GM12878 (cell line): ENCODE measurements at regions not wholly inside any gene's neighbourhood (a gene's known extent, or its start where the extent isn't known, plus 50 kb on each side); places are given as distances from the start of the nearest gene placed in this dataset.

ENCODE experiments used
- EGR1 ChIP-seq, 2 experiments: IDR thresholded peaks; 1 replicate in 1 of 2; 2 replicates in 1 of 2; pipeline ENCODE4 v1.6.1; 2011 to 2012; ENCODE audit warnings: low read depth in 2 of 2, low read length in 2 of 2, borderline replicate concordance in 1 of 2, mild to moderate bottlenecking in 1 of 2, moderate library complexity in 1 of 2
- ESRRA ChIP-seq: IDR thresholded peaks from 2 replicates; pipeline ENCODE4 v1.6.1; 2012; ENCODE audit warnings: mild to moderate bottlenecking, low read length, improper control_type of control experiment
- EZH2 ChIP-seq: IDR thresholded peaks from 2 replicates; pipeline ENCODE4 v1.6.1; 2012; ENCODE audit warnings: low read depth, mild to moderate bottlenecking, control low read depth, inconsistent platforms, low read length, borderline replicate concordance; ENCODE audit not compliant: control insufficient read depth
- POLR2A ChIP-seq: IDR thresholded peaks from 2 replicates; pipeline ENCODE4 v1.6.1; 2011; ENCODE audit warnings: low read depth, mild to moderate bottlenecking, low read length
- TF ChIP-seq, protein P1 (sequence below): fragments of 450-650 bp; IDR thresholded peaks from 2 replicates; pipeline ENCODE4 v1.6.1; 2017; ENCODE audit warnings: mild to moderate bottlenecking, moderate library complexity
- TF ChIP-seq, protein P2 (sequence below), 3 experiments: IDR thresholded peaks in 2 of 3; conservative IDR thresholded peaks in 1 of 3; 2 replicates each; pipeline ENCODE4 v1.5.1; 2011; ENCODE audit warnings: low read depth in 3 of 3, low read length in 3 of 3, mild to moderate bottlenecking in 3 of 3, control low read depth in 2 of 3, moderate library complexity in 2 of 3, inconsistent platforms in 1 of 3, mixed read lengths in 1 of 3; ENCODE audit not compliant: control insufficient read depth in 2 of 3, insufficient read depth in 1 of 3; ENCODE audit errors: extremely low read depth in 1 of 3

DNA sequence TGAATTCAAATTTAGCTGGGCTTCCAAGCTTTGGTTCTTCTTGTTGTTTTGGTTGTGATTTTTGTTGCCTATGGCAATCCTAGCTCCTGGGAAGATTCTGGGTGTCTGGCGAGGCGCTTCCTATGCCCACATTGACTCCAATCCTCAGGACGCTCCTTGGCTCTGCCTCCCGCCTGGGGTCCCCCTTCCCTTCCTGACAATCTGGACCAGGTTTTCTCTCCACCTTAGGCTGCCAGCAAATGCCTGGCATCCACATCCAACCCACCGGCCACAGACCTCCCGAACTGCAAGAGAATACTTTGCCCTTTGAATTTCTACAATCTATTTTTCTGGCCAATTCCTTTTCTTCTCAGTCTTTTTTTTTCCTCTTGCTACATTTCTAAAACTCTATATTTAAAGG lies 186.9 kb upstream of the UBL3 start:
- TF ChIP-seq EZH2 (no peak), POLR2A (no peak), ESRRA (no peak), EGR1 (IDR thresholded peaks at IDR 0.05; ENCODE audit: borderline replicate concordance in 1 of 2, low read depth in 2 of 2, low read length in 2 of 2) (no peak)
- TF ChIP-seq, protein P1, sequence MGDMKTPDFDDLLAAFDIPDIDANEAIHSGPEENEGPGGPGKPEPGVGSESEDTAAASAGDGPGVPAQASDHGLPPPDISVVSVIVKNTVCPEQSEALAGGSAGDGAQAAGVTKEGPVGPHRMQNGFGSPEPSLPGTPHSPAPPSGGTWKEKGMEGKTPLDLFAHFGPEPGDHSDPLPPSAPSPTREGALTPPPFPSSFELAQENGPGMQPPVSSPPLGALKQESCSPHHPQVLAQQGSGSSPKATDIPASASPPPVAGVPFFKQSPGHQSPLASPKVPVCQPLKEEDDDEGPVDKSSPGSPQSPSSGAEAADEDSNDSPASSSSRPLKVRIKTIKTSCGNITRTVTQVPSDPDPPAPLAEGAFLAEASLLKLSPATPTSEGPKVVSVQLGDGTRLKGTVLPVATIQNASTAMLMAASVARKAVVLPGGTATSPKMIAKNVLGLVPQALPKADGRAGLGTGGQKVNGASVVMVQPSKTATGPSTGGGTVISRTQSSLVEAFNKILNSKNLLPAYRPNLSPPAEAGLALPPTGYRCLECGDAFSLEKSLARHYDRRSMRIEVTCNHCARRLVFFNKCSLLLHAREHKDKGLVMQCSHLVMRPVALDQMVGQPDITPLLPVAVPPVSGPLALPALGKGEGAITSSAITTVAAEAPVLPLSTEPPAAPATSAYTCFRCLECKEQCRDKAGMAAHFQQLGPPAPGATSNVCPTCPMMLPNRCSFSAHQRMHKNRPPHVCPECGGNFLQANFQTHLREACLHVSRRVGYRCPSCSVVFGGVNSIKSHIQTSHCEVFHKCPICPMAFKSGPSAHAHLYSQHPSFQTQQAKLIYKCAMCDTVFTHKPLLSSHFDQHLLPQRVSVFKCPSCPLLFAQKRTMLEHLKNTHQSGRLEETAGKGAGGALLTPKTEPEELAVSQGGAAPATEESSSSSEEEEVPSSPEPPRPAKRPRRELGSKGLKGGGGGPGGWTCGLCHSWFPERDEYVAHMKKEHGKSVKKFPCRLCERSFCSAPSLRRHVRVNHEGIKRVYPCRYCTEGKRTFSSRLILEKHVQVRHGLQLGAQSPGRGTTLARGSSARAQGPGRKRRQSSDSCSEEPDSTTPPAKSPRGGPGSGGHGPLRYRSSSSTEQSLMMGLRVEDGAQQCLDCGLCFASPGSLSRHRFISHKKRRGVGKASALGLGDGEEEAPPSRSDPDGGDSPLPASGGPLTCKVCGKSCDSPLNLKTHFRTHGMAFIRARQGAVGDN: no peak
- TF ChIP-seq, protein P2, sequence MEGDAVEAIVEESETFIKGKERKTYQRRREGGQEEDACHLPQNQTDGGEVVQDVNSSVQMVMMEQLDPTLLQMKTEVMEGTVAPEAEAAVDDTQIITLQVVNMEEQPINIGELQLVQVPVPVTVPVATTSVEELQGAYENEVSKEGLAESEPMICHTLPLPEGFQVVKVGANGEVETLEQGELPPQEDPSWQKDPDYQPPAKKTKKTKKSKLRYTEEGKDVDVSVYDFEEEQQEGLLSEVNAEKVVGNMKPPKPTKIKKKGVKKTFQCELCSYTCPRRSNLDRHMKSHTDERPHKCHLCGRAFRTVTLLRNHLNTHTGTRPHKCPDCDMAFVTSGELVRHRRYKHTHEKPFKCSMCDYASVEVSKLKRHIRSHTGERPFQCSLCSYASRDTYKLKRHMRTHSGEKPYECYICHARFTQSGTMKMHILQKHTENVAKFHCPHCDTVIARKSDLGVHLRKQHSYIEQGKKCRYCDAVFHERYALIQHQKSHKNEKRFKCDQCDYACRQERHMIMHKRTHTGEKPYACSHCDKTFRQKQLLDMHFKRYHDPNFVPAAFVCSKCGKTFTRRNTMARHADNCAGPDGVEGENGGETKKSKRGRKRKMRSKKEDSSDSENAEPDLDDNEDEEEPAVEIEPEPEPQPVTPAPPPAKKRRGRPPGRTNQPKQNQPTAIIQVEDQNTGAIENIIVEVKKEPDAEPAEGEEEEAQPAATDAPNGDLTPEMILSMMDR (IDR thresholded peaks at IDR 0.05 in 2 of 3, conservative IDR thresholded peaks at IDR 0.05 in 1 of 3; ENCODE audit: control insufficient read depth in 2 of 3, extremely low read depth in 1 of 3, insufficient read depth in 1 of 3, low read depth in 3 of 3, low read length in 3 of 3): no peak
